VCaP (cell line): ENCODE measurements at regions not wholly inside any gene's neighbourhood (a gene's known extent, or its start where the extent isn't known, plus 50 kb on each side); places are given as distances from the start of the nearest gene placed in this dataset.
"Not testable (repeated sequence)": the region's sequence is repeated elsewhere in the genome, so short reads cannot be mapped to it uniquely, and the experiment has no call there.

Experiments used
- H3K27ac ChIP-seq: fragments of 450-650 bp; 2 replicates; pipeline ENCODE4 v1.5.1; 2017
- TF ChIP-seq, protein P1 (sequence below): fragments of 450-650 bp; conservative IDR thresholded peaks from 2 replicates; pipeline ENCODE4 v1.5.1; 2017; ENCODE audit warnings: mild to moderate bottlenecking, moderate library complexity

DNA sequence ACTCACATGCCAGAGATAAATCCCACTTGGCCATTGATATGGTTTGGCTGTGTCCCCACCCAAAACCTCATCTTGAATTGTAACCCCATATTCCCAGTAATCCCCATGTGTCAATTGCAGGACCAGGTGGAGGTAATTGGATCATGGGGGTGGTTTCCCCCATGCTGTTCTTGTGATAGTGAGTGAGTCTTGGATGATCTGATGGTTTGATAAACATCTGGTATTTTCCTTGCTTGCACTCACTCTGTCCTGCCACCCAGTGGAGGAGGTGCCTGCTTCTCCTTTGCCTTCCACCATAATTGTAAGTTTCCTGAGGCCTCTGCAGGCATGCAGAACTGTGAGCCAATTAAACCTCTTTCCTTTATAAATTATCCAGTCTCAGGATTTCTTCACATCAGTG is 50.4 kb upstream of the B3GAT2 start:
- TF ChIP-seq, protein P1, sequence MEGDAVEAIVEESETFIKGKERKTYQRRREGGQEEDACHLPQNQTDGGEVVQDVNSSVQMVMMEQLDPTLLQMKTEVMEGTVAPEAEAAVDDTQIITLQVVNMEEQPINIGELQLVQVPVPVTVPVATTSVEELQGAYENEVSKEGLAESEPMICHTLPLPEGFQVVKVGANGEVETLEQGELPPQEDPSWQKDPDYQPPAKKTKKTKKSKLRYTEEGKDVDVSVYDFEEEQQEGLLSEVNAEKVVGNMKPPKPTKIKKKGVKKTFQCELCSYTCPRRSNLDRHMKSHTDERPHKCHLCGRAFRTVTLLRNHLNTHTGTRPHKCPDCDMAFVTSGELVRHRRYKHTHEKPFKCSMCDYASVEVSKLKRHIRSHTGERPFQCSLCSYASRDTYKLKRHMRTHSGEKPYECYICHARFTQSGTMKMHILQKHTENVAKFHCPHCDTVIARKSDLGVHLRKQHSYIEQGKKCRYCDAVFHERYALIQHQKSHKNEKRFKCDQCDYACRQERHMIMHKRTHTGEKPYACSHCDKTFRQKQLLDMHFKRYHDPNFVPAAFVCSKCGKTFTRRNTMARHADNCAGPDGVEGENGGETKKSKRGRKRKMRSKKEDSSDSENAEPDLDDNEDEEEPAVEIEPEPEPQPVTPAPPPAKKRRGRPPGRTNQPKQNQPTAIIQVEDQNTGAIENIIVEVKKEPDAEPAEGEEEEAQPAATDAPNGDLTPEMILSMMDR, result peak; percentile 35; the same call in 1 of the 2 replicates
- not testable (repeated sequence) for H3K27ac ChIP-seq

DNA sequence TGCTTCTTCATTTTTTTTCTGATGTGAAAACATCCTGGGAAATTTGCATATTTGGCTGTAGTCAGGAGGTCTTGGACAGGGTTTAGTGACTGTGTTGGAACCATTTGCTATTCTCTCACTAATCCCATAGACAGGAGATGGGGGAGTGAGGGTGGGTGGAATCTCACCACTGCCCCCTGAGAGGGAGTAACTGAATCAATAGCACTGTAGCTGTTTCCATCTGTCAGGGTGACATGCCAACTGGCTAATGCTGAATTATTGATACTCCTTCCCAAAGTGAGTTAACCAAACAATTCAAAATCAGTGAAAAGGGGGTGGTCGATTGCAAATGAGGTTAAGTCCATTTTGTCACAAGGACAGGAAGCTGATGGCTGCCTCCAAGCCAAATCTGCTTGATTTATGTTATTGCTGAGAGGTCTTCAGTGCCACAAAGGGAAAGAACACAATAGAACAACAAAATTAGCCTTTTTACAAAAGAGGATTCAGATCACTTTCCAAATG is 55.1 kb upstream of the B3GAT2 start:
- TF ChIP-seq, protein P1, result no peak

DNA sequence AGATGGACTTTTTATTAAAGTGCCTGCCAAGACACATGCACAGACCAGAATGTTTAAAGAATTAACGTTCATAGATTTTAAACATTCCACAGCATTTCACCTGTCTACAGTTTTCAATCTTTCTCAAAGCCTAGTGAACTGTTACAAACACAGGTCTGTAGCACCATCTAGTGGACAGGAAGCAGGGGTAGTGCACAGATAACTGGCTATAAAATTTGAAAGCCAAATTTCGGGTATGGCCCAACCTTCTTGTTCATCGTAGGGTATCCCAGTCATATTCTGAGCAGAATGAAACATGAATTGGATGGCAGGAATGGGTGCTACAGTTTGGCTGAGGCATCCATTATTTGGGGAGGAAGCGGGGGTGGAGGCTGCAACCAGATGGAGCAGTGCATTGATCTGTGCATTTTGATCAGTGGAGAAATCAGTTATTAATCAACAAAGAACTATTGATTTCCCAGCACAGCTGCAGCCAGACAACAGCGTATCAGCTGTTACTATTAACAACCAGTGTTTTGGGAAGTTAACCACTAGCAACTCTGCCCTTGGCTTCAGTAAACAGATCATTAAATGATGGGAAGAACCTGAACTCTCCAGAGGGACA is 56.1 kb upstream of the B3GAT2 start:
- no peak overlapping the region for H3K27ac ChIP-seq
- TF ChIP-seq, protein P1, result peak; percentile 82

More for the DNA sequence above, 55.1 kb upstream of the B3GAT2 start:
- H3K27ac ChIP-seq, result no peak overlapping the region

DNA sequence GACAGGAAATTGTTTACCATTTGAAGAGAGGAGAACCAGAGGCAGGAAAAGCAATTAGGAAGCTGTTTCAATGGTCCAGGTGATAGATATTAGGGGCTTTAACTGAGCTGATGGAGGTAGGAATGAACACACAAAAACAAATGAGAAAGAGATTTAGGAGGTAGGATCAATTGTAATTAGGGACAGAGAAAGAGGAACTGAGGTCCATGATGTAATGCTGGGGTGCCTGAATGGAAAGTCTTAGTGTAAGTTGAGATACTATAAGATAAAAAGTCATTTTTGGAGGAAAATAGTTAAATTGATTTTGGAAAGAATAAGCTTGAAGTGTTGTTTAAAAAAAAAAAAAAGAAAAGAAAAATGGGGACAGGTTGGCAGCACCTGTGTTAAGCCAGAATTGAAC is 58.5 kb upstream of the B3GAT2 start:
- TF ChIP-seq, protein P1, result no peak
- no peak overlapping the region for H3K27ac ChIP-seq

DNA sequence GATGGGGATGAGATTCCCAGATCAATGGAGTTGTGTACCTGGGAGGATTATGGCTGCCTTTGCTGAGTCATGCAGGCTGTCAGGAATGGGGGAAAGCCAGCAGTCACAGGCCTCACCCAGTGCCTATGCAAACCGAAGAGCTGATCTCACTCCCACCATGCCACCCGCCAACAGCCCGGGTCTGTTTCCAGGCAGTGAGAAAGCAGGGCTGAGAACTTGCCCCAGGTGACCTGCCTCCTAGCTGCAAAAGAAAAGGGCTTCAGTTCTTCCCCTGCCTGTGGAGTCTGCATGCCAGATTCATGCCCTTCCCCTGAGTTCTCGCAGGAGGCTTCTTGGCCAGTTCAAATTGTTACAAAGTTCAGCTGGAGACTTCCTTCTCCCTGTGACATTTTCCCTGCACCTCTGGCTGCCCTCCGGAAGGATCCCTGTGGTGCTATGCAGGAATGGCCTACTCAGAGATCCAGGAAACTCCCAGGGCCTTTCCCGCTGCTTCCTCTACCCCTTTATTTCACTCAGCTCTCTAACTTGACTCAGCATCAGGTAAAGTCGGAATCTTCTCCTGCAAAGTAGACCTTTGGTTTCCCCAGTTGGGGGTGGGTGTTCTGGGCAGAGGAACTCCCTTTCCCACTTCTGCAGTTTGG is 71.5 kb upstream of the B3GAT2 start:
- H3K27ac ChIP-seq, result no peak overlapping the region
- TF ChIP-seq, protein P1, result no peak

DNA sequence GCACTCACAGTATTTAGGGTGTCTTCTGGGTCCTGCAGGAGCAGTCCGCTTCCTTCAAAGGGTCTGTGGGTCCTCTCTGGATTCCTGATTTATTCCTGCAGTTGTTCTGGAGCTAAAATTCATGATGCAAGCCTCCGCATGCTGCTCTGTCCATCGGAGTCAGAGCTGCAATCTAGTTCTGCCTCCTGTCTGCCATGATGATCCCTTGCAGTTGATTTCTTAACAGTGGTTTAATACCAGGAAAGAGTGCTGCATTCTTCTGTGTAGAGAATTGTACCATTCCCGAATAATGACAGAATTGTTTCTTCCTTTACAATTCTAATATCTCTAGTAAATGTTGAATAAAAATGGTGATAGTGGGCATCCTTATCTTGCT is 72.0 kb upstream of the B3GAT2 start:
- H3K27ac ChIP-seq, result no peak overlapping the region
- TF ChIP-seq, protein P1, result no peak

DNA sequence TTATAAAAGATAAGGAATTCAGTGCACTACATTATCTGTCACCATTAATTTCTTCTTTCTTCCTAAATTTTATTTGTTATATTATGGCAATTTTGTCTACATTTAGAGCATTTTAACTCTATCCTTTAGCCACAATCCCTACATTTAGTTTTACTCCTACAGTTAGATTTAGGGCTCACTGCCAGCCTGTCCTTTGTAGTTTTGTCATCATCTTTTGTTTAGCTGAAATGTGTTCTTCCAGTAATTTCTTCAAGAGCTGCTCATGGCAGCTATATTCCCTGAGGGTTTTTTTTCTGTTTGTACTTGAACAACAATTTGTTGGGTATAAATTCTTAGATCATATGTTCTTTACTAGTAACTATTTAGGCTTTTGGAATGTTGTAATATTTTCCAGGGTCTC is 72.7 kb upstream of the B3GAT2 start:
- TF ChIP-seq, protein P1, result no peak
- no peak overlapping the region for H3K27ac ChIP-seq
